Neural progenitor cell (in vitro differentiated cells): ENCODE measurements at regions not wholly inside any gene's neighbourhood (a gene's known extent, or its start where the extent isn't known, plus 50 kb on each side); places are given as distances from the start of the nearest gene placed in this dataset.

Source experiments
- DNase-seq: peaks from one replicate; pipeline ENCODE4 v3.0.0-alpha.2; 2016; ENCODE audit warnings: low spot score
- H2AFZ ChIP-seq: fragments of 200-600 bp; sonication (generic); replicated peaks from 2 replicates; pipeline ENCODE4 v1.6.1; 2016; ENCODE audit warnings: antibody characterized with exemption
- H3F3A ChIP-seq: fragments of 200-600 bp; sonication (generic); 2 replicates; pipeline ENCODE4 v1.6.1; 2016; ENCODE audit warnings: antibody characterized with exemption, low read depth
- H3K27ac ChIP-seq: fragments of 200-600 bp; sonication (generic); 2 replicates; pipeline ENCODE4 v1.5.1; 2016; ENCODE audit warnings: mild to moderate bottlenecking
- H3K27me3 ChIP-seq: fragments of 200-600 bp; sonication (generic); 2 replicates; pipeline ENCODE4 v1.6.1; 2016; ENCODE audit warnings: mild to moderate bottlenecking, moderate library complexity
- H3K36me3 ChIP-seq: fragments of 200-600 bp; sonication (generic); 2 replicates; pipeline ENCODE4 v1.5.1; 2016
- H3K4me1 ChIP-seq: fragments of 200-600 bp; sonication (generic); 2 replicates; pipeline ENCODE4 v1.6.1; 2016; ENCODE audit warnings: mixed run types
- H3K4me2 ChIP-seq: fragments of 200-600 bp; sonication (generic); 2 replicates; pipeline ENCODE4 v1.6.1; 2016
- H3K4me3 ChIP-seq: fragments of 200-600 bp; sonication (generic); 2 replicates; pipeline ENCODE4 v1.5.1; 2016
- H3K79me2 ChIP-seq: fragments of 200-600 bp; sonication (generic); 2 replicates; pipeline ENCODE4 v1.6.1; 2016; ENCODE audit warnings: low read depth
- H3K9ac ChIP-seq: fragments of 200-600 bp; sonication (generic); 2 replicates; pipeline ENCODE4 v1.6.1; 2016
- H3K9me3 ChIP-seq: fragments of 200-600 bp; sonication (generic); 2 replicates; pipeline ENCODE4 v1.5.1; 2016; ENCODE audit warnings: low read depth
- H4K20me1 ChIP-seq: fragments of 200-600 bp; sonication (generic); 2 replicates; pipeline ENCODE4 v1.6.1; 2016; ENCODE audit warnings: low read depth
- H3K27ac Mint-ChIP-seq: 3 replicates; pipeline ENCODE4 v1.8.0; 2021; ENCODE audit warnings: mixed read lengths
- H3K27me3 Mint-ChIP-seq: 2 replicates; pipeline ENCODE4 v1.8.0; 2022; ENCODE audit warnings: low read depth, mild to moderate bottlenecking, inconsistent platforms, moderate library complexity, mixed read lengths; ENCODE audit not compliant: insufficient read depth
- H3K36me3 Mint-ChIP-seq: 3 replicates; pipeline ENCODE4 v1.8.0; 2021; ENCODE audit warnings: mixed read lengths
- H3K4me1 Mint-ChIP-seq: 3 replicates; pipeline ENCODE4 v1.8.0; 2021; ENCODE audit warnings: mixed read lengths
- H3K4me3 Mint-ChIP-seq: 3 replicates; pipeline ENCODE4 v1.8.0; 2021; ENCODE audit warnings: mild to moderate bottlenecking, moderate library complexity, mixed read lengths
- H3K9me3 Mint-ChIP-seq: 3 replicates; pipeline ENCODE4 v1.8.0; 2020; ENCODE audit warnings: mixed read lengths
- CTCF ChIP-seq: fragments of 200-600 bp; sonication (generic); IDR thresholded peaks from 2 replicates; pipeline ENCODE4 v1.5.1; 2017; ENCODE audit warnings: antibody characterized with exemption, mild to moderate bottlenecking
- EZH2 ChIP-seq: fragments of 200-600 bp; sonication (generic); IDR thresholded peaks from 2 replicates; pipeline ENCODE4 v1.6.1; 2017; ENCODE audit warnings: antibody characterized with exemption, mild to moderate bottlenecking, moderate library complexity
- EZH2phosphoT487 ChIP-seq: fragments of 200-600 bp; sonication (generic); IDR thresholded peaks from 2 replicates; pipeline ENCODE4 v1.6.1; 2017; ENCODE audit warnings: antibody characterized with exemption

GRCh38 chr13:80751854-80752253 is 410.9 kb upstream of the SPRY2 start:
- TF ChIP-seq EZH2phosphoT487 (no peak), EZH2 (no peak), CTCF (no peak)
- H3K27ac Mint-ChIP-seq: peak overlapping the region; percentile 80
- no peaks in the 10 kb centered on the region for H3F3A ChIP-seq
- no peak overlapping the region for H3K27ac ChIP-seq
- no peaks in the 10 kb centered on the region for H4K20me1 ChIP-seq
- H3K4me3 Mint-ChIP-seq: no peak overlapping the region
- H3K79me2 ChIP-seq: no peaks in the 10 kb centered on the region
- no peaks in the 10 kb centered on the region for H3K27me3 Mint-ChIP-seq
- H3K4me3 ChIP-seq: no peak overlapping the region
- H3K36me3 ChIP-seq: no peaks in the 10 kb centered on the region
- DNase-seq: peak; percentile 57
- H3K27me3 ChIP-seq: no peaks in the 10 kb centered on the region
- H3K4me1 Mint-ChIP-seq: peaks cover 58% of the 10 kb centered on the region
- H3K9me3 Mint-ChIP-seq: peaks cover 18% of the 10 kb centered on the region
- no peak overlapping the region for H3K4me2 ChIP-seq
- no peak overlapping the region for H3K9ac ChIP-seq
- H3K4me1 ChIP-seq: peaks cover 21% of the 10 kb centered on the region
- H3K36me3 Mint-ChIP-seq: peaks cover 19% of the 10 kb centered on the region
- no peaks in the 10 kb centered on the region for H3K9me3 ChIP-seq
- no peak overlapping the region for H2AFZ ChIP-seq

GRCh38 chr13:80744147-80744914 is 403.4 kb upstream of the SPRY2 start:
- Histone ChIP-seq H3K27me3 (no peaks in the 10 kb centered on the region), H3F3A (no peaks in the 10 kb centered on the region), H3K9ac (no peak overlapping the region), H4K20me1 (no peaks in the 10 kb centered on the region), H3K9me3 (no peaks in the 10 kb centered on the region), H3K4me1 (peaks cover 13% of the 10 kb centered on the region), H3K4me2 (no peak overlapping the region), H3K79me2 (no peaks in the 10 kb centered on the region), H2AFZ (peak overlapping the region; percentile 26), H3K36me3 (no peaks in the 10 kb centered on the region), H3K4me3 (no peak overlapping the region), H3K27ac (no peak overlapping the region)
- H3K4me3 Mint-ChIP-seq: no peak overlapping the region
- peaks cover 27% of the 10 kb centered on the region for H3K4me1 Mint-ChIP-seq
- H3K36me3 Mint-ChIP-seq: no peaks in the 10 kb centered on the region
- H3K27me3 Mint-ChIP-seq: no peaks in the 10 kb centered on the region
- TF ChIP-seq CTCF (no peak), EZH2 (no peak), EZH2phosphoT487 (no peak)
- DNase-seq: no peak
- peaks cover 7% of the 10 kb centered on the region for H3K9me3 Mint-ChIP-seq
- H3K27ac Mint-ChIP-seq: no peak overlapping the region

GRCh38 chr13:80742033-80742432 is 401.1 kb upstream of the SPRY2 start:
- TF ChIP-seq EZH2phosphoT487 (no peak), EZH2 (no peak), CTCF (no peak)
- Histone ChIP-seq H3F3A (no peaks in the 10 kb centered on the region), H3K9me3 (peaks cover 8% of the 10 kb centered on the region), H3K36me3 (no peaks in the 10 kb centered on the region), H3K9ac (no peak overlapping the region), H3K4me2 (no peak overlapping the region), H3K4me3 (no peak overlapping the region), H3K27me3 (no peaks in the 10 kb centered on the region), H3K79me2 (no peaks in the 10 kb centered on the region), H3K4me1 (peaks cover 3% of the 10 kb centered on the region), H3K27ac (no peak overlapping the region), H2AFZ (no peak overlapping the region), H4K20me1 (no peaks in the 10 kb centered on the region)
- Mint-ChIP-seq H3K9me3 (peaks cover 27% of the 10 kb centered on the region), H3K4me3 (no peak overlapping the region), H3K27me3 (peaks cover 2% of the 10 kb centered on the region), H3K36me3 (peaks cover 2% of the 10 kb centered on the region), H3K4me1 (peaks cover 10% of the 10 kb centered on the region), H3K27ac (no peak overlapping the region)
- DNase-seq: no peak
